Subcutaneous abdominal adipose tissue (tissue), 5 donors: ENCODE measurements at regions not wholly inside any gene's neighbourhood (a gene's known extent, or its start where the extent isn't known, plus 50 kb on each side); places are given as distances from the start of the nearest gene placed in this dataset.
"Not testable (repeated sequence)": the region's sequence is repeated elsewhere in the genome, so short reads cannot be mapped to it uniquely, and the experiment has no call there.

ENCODE experiments used
- H3K27ac ChIP-seq: one replicate; pipeline ENCODE4 v1.7.0; 2013; ENCODE audit warnings: low read depth, mild to moderate bottlenecking, inconsistent platforms, low read length, moderate library complexity
- H3K27me3 ChIP-seq, 5 donors: one replicate each; pipeline ENCODE4 v1.7.0; 2013; ENCODE audit warnings: low read length in 5 of 5, inconsistent platforms in 1 of 5; ENCODE audit not compliant: control insufficient read depth in 5 of 5, insufficient read depth in 4 of 5
- H3K36me3 ChIP-seq, 5 donors: one replicate each; pipeline ENCODE4 v1.7.0; 2013; ENCODE audit warnings: low read length in 5 of 5; ENCODE audit not compliant: control insufficient read depth in 5 of 5, insufficient read depth in 5 of 5
- H3K4me1 ChIP-seq, 5 donors: one replicate each; pipeline ENCODE4 v1.7.0; 2013; ENCODE audit warnings: low read length in 5 of 5, mild to moderate bottlenecking in 3 of 5, moderate library complexity in 1 of 5; ENCODE audit not compliant: control insufficient read depth in 5 of 5, insufficient read depth in 5 of 5
- H3K4me3 ChIP-seq, 5 donors: one replicate each; pipeline ENCODE4 v1.7.0; 2013; ENCODE audit warnings: low read length in 5 of 5, low read depth in 1 of 5
- H3K9ac ChIP-seq, 5 donors: one replicate each; pipeline ENCODE4 v1.7.0; 2013; ENCODE audit warnings: low read length in 5 of 5, mild to moderate bottlenecking in 4 of 5, moderate library complexity in 3 of 5
- H3K9me3 ChIP-seq, 5 donors: one replicate each; pipeline ENCODE4 v1.7.0; 2013; ENCODE audit warnings: low read length in 5 of 5; ENCODE audit not compliant: control insufficient read depth in 5 of 5
- donor health status: healthy.
- donor health status: healthy.
- donor health status: healthy.
- donor health status: healthy.
- donor health status: healthy.

GRCh38 chr5:119954106-119954505 lies 324.7 kb downstream of the FAM170A start:
- no peaks in the 10 kb centered on the region for H3K9me3 ChIP-seq
- no peak overlapping the region for H3K9ac ChIP-seq
- H3K36me3 ChIP-seq = no peaks in the 10 kb centered on the region
- no peak overlapping the region for H3K27ac ChIP-seq
- H3K4me3 ChIP-seq = no peak overlapping the region
- H3K4me1 ChIP-seq = no peaks in the 10 kb centered on the region
- no peaks in the 10 kb centered on the region for H3K27me3 ChIP-seq

- no peak overlapping the region for H3K4me3 ChIP-seq
- H3K9ac ChIP-seq = no peak overlapping the region
- H3K36me3 ChIP-seq = no peaks in the 10 kb centered on the region
- H3K9me3 ChIP-seq = no peaks in the 10 kb centered on the region
- H3K27ac ChIP-seq = no peak overlapping the region
- H3K27me3 ChIP-seq = no peaks in the 10 kb centered on the region
- H3K4me1 ChIP-seq = no peaks in the 10 kb centered on the region
These were observed 332.6 kb downstream of the FAM170A start for GRCh38 chr5:119961993-119962392.

GRCh38 chr5:119966028-119966427 lies 336.7 kb downstream of the FAM170A start:
- Histone ChIP-seq H3K9ac (no peak overlapping the region), H3K27ac (no peak overlapping the region), H3K4me1 (no peaks in the 10 kb centered on the region)

GRCh38 chr5:119968690-119969089 lies 339.3 kb downstream of the FAM170A start:
- no peaks in the 10 kb centered on the region for H3K36me3 ChIP-seq
- no peak overlapping the region for H3K9ac ChIP-seq
- H3K27me3 ChIP-seq = no peaks in the 10 kb centered on the region
- no peaks in the 10 kb centered on the region for H3K4me1 ChIP-seq
- peaks cover 0 to 4% (median 0%) of the 10 kb centered on the region in 5 donors for H3K9me3 ChIP-seq
- no peak overlapping the region for H3K4me3 ChIP-seq
- no peak overlapping the region for H3K27ac ChIP-seq

More at GRCh38 chr5:119966028-119966427, 336.7 kb downstream of the FAM170A start:
- H3K27me3 ChIP-seq = no peaks in the 10 kb centered on the region
- peaks cover 0 to 3% (median 0%) of the 10 kb centered on the region in 5 donors for H3K9me3 ChIP-seq
- H3K36me3 ChIP-seq = no peaks in the 10 kb centered on the region
- no peak overlapping the region for H3K4me3 ChIP-seq

GRCh38 chr5:119987077-119987476 lies 357.7 kb downstream of the FAM170A start:
- not testable (repeated sequence) for H3K9me3 ChIP-seq, H3K27ac ChIP-seq, H3K4me1 ChIP-seq, H3K4me3 ChIP-seq, H3K9ac ChIP-seq, H3K36me3 ChIP-seq, H3K27me3 ChIP-seq

- Histone ChIP-seq H3K4me3 (no peak overlapping the region), H3K4me1 (no peaks in the 10 kb centered on the region), H3K27ac (no peak overlapping the region), H3K9ac (no peak overlapping the region), H3K27me3 (no peaks in the 10 kb centered on the region), H3K9me3 (peaks cover 0 to 7% (median 3%) of the 10 kb centered on the region in 5 donors), H3K36me3 (no peaks in the 10 kb centered on the region)
These were observed 362.3 kb downstream of the FAM170A start for GRCh38 chr5:119991625-119992024.

GRCh38 chr5:119996128-119996527 lies 366.8 kb downstream of the FAM170A start:
- Histone ChIP-seq H3K9me3 (no peaks in the 10 kb centered on the region), H3K9ac (no peak overlapping the region), H3K27ac (no peak overlapping the region), H3K36me3 (no peaks in the 10 kb centered on the region), H3K27me3 (no peaks in the 10 kb centered on the region), H3K4me3 (no peak overlapping the region), H3K4me1 (no peaks in the 10 kb centered on the region)

GRCh38 chr5:120007598-120007997 lies 378.2 kb downstream of the FAM170A start:
- H3K36me3 ChIP-seq = no peaks in the 10 kb centered on the region
- H3K4me1 ChIP-seq = no peaks in the 10 kb centered on the region
- no peaks in the 10 kb centered on the region for H3K9me3 ChIP-seq
- H3K9ac ChIP-seq = no peak overlapping the region
- H3K27me3 ChIP-seq = no peaks in the 10 kb centered on the region
- H3K27ac ChIP-seq = no peak overlapping the region
- no peak overlapping the region for H3K4me3 ChIP-seq

GRCh38 chr5:120012431-120012830 lies 383.1 kb downstream of the FAM170A start:
- H3K27ac ChIP-seq = no peak overlapping the region

GRCh38 chr5:120014535-120014934 lies 385.2 kb downstream of the FAM170A start:
- H3K9ac ChIP-seq = no peak overlapping the region
- H3K36me3 ChIP-seq = no peaks in the 10 kb centered on the region
- no peaks in the 10 kb centered on the region for H3K4me1 ChIP-seq
- no peak overlapping the region for H3K4me3 ChIP-seq
- no peaks in the 10 kb centered on the region for H3K27me3 ChIP-seq
- no peaks in the 10 kb centered on the region for H3K9me3 ChIP-seq
- no peak overlapping the region for H3K27ac ChIP-seq

More at GRCh38 chr5:120012431-120012830, 383.1 kb downstream of the FAM170A start:
- Histone ChIP-seq H3K36me3 (no peaks in the 10 kb centered on the region), H3K4me1 (no peaks in the 10 kb centered on the region), H3K4me3 (no peak overlapping the region), H3K9ac (no peak overlapping the region), H3K9me3 (no peaks in the 10 kb centered on the region), H3K27me3 (no peaks in the 10 kb centered on the region)
